ENCODE measurements at regions not wholly inside any gene's neighbourhood (a gene's known extent, or its start where the extent isn't known, plus 50 kb on each side); places are given as distances from the start of the nearest gene placed in this dataset.
"Not testable (repeated sequence)": the region's sequence is repeated elsewhere in the genome, so short reads cannot be mapped to it uniquely, and the experiment has no call there.

DNA sequence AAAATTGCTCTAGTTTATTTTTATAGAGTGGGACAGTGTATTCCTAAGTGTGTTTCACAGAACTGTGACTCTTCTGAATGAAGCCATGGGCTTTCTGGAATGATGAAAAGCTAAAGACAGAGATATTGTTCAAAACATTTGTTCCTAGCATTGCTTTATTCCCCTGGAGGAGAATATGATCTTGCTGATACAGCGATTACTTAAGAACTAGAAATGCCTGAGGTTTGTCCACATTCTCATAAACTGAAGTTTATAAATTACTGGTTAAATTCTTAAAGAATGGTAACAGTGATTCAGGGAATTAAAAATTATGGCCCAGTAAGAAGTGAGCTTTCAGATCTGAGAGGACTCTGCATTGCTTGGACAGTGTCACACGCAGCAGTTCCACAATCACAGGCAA is 690.3 kb downstream of the FAM181B start:
- no peak for DNase-seq

DNA sequence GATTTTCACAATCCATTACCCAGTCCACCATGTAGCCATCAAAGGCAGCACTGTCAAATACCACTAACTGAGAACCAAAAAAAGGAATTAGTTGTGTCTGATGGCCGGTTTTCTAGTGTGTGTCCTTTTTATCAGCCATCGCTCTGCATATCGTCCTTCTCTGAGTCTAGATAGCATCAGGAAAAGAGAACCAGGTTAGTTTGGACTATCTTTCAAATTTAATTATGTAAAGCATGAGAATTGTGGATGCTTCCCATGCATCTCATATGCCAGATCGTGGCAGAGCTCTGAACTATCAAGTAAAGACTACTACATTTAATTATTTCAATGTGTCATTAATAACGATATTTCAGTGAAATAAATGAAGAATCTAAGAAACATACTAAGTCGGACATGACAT is 691.9 kb downstream of the FAM181B start:
- DNase-seq = no peak

DNA sequence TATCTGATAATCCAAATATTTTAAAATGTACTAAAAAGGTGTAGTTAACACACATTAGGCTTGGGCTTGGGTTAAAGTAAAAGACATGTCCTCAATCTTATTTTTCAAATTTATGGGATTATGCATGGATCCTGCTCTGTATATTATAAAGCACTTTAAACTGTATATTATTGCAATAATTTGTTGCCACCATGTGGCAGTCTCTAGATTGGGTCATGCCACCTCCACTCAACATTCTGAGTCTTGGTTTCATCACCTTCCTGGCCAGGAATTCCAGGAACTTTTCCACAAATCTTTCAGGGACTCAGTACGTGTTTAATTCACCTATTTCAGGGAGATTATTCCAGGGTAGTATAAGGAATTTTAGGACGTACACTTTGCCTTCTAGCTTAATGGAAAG is 695.5 kb downstream of the FAM181B start:
- DNase-seq = no peak

DNA sequence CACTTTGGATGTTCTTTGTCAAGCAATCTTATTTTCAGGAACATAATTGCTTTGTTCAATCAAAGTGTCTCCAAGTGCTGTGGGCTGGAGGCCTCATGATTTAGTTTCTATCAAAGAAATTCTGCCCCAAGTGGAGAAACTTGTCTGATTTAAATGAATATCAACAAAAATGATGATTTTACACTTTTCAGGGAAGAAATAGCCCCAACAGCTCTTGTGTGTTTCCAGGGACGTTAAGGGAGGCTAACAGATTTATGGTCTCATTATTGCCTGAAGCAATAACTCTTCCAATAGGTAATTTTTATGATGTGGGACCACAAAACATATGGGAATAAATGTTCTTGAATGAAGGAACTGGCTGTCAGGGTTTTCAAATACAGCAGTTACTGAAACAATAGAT is 699.1 kb downstream of the FAM181B start:
- DNase-seq = no peak

DNA sequence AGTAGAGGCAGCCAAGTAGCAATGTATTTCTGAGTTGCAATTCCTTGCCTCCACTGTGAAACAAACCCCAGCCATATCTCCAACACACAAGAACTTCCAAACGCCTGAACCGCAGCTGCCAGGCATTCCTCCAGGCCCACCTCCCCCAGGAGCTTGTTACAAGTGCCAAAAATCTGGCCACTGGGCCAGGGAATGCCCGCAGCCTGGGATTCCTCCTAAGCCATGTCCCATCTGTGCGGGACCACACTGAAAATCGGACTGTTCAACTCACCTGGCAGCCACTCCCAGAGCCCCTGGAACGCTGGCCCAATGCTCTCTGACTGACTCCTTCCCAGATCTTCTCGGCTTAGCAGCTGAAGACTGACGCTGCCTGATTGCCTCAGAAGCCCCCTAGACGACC is 706.3 kb downstream of the FAM181B start:
- not testable (repeated sequence) for DNase-seq

DNA sequence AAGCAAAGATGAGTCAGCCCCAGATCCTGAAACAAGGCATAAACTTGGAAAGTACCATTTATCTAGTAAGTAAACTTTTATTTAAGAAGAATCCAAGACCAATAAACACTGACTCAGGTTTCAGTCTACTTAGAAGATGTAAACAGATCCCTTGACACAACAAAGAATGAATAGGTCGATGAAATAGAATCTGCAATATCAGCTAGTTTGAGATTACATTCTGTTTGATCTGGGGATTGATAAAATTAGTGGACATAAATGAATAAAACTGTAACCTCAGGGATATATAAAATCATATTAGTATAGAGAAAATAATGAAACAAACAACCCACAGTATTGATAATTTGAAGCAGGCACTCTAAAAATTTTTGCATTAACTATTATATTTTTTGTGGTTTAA is 708.9 kb downstream of the FAM181B start:
- no peak for DNase-seq

DNA sequence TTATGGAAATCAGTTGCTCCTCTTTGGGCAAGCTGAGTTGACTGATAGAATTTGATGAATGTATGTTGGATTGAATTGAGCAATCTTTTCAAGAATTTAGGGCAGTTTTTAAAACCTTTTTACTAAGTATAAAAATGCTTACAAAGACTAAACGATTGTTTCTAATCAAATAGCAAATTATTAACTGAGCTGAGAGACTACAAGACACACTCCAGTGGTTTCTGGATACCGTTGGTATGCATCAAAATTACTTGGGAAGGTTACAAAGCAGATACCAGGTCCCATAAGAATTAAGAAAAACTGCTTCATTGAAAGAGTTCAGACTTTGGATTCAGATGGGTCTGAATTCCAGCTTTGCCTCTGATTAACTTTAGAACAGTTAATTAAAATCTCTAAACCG is 721.4 kb downstream of the FAM181B start:
- DNase-seq = no peak

DNA sequence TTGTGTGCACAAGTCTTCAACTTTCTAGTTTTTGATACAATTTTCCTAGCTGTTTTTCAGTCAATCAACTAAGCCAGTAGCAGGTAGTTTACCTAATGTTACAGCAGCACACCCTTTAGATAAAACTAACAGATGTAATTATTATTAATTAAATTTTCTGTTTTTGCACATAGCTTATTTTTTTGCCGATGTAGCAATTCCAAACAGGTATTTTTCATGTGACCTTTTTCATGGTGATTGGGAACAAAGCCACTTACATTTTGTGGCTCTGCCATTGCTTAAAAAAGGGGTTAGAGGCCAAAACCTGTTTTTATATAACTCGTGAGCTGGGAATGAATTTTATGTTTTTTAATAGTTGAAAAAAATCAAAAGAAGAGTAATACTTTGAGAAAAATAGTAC is 724.5 kb downstream of the FAM181B start:
- DNase-seq = no peak

DNA sequence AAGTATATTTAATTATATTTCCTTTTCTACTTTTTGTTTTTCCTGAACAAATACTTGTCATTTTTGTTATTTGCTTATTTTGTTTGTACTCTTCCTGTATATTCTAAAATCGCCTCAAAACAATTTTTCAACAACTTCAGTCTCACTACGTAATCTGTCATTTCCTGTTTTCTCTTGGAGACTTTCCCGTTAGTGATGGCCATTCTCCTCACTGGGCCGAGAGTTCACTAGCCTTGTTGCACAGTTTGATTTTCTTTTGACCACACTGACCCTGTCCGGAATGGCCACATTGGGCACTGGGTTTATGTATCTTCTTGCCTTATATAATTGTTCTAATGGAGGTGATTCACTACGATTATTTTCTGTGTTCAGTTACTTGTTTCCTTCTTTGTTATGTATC is 726.1 kb downstream of the FAM181B start:
- DNase-seq = no peak

DNA sequence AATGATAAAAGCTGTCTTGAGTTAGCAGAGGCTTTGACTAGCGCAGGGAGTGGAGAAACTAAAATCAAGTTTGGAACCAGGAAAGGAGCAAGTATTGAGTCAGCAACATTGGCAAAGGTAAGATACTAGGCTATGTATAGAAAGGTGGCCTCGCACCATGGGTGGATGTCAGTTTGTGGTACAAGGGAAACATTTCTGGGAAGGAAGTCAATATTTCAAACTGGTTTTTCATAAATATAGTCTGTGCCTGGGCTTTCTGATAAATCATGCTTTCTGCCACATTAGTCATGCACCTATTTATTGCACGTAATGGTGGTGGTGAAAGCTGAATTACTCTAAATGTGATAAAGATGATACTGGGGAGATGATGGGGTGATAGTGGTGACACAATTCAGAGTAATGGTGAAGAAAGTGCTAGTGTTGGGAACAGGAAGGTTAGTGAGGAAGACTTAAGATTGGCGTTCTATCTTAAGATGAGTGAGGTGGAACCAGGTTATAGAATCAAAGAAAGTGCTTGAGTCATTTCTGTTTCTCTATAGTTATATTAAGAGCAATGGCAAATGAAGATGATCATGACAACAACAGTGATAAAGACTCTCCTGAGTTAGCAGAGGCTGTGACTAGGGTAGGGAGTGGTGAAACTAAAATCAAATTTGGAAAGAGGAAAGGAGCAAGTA is 729.0 kb downstream of the FAM181B start:
- no peak for DNase-seq

DNA sequence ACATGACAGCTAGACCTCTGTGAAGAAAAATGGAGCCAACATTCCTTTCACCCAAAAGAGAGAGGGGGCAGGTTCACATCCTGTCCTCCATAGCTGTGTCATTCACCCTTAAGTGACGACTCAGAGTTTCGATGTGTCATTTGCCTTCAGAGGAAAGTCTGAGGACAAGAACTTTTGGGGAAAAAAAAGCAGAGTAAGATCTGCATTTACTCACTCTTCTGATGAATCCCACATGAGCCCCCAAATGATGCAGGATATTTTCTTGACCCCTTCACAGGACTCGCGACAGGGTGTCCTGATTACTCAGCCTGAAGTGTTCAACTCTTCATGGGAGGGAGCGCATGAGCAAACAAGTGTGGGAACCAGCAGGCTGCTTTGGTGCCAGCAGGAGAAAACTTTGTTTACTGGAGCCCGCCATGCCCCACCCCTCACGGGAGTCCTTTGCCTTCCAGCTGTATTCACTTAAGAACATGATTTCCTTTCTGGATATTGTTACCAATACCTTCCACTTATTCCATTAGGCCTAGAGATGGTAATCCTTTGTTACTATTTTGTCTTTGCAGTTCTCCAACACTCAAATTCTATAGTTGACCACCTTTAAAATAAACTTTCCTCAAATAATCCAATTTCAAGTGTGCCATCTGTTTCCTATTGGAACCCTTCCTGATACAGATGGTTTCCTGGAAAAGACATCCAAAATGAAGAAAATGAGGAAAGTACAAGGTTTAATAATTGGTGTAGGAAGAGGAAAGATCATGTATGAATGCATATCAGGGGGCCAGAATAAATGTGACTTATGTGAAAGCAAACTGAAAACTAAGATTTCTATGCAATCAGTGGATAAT is 729.8 kb downstream of the FAM181B start:
- peak in 1 of 2 donors; percentile 13 for DNase-seq

DNA sequence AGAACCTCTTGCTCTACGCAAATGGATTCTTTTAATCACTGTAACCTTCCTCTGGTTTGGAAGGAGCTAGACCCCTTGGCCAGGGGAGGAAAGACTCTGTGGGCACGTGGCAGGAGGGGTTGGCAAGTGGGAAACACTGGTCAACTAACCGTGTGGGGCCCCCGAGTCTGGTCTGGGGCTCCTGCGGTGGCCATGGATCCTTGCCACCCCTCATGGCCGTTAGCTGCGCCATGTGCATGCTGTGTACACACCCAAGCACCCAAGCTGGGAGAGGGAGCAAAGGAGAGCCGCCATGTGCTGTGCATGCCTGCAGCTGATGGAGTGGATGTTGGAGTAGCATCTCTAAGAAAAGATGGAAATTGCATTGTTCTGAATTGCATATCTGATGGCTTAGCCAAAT is 730.6 kb downstream of the FAM181B start:
- DNase-seq = no peak

DNA sequence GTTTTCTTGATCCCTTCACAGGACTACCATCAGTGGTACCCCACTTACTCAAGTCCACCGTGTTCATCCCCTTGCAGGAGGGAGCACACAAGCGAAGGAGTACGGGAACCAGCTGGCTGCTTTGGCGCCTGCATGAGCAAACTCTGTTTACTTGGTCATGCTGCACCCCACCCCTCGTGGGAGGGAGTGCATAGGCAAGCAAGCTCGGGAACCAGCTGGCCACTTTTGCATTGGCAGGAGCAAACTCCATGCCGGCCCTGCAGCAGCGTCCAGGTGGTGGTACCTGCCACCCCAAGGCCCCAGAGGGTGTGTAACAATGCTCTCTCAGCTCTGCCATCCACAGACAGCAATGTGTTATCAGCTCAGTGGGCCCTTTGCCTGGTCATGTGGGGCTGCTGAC is 737.8 kb downstream of the FAM181B start:
- no peak for DNase-seq

DNA sequence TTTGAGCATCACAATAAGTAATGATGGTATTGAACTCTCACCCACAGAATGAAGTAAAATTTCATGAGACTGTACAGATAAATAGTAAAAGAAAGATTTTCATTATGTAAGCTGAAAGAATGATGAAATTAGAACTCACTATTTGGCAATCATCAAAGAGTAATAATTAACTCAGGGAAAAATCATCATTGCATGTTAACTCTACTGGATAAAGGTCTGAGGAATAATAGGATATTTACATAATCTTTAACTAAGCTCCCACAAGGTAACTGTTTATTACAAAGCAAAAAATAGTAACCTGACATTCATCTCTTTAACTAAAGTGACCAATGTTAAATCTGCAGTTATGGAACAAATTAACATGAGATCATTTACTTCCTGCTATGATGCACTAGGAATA is 739.9 kb downstream of the FAM181B start:
- DNase-seq = no peak

DNA sequence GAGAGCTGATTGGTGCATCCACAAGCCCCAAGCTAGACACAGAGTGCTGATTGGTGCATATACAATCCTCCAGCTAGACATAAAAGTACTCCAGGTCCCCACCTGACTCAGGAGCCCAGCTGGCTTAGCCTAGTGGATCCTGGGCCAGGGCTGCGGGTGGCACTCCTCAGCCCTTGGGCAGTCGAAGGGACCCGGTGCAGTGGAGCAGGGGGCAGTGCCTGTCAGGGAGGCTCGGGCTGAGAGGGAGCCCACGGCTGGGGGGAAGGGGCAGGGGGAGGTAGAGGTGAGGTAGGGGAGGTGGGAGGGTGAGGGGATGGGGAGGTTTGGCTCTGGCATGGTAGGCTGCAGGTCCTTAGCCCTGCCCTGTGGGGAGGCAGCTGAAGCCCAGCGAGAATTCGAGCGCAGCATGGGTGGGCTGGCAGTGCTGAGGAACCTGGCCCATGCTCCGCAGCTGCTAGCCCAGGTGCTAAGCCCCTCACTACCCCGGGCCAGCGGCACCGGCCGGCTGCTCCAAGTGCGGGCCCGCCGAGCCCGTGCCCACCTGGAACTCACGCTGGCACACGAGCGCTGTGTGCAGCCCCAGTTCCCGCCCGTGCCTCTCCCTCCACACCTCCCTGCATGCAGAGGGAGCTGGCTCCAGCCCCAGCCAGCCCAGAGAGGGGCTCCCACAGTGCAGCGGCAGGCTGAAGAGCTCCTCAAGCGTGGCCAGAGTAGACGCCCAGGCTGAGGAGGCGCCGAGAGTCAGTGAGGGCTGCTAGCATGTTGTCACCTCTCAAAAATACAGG is 742.8 kb downstream of the FAM181B start:
- no peak for DNase-seq

DNA sequence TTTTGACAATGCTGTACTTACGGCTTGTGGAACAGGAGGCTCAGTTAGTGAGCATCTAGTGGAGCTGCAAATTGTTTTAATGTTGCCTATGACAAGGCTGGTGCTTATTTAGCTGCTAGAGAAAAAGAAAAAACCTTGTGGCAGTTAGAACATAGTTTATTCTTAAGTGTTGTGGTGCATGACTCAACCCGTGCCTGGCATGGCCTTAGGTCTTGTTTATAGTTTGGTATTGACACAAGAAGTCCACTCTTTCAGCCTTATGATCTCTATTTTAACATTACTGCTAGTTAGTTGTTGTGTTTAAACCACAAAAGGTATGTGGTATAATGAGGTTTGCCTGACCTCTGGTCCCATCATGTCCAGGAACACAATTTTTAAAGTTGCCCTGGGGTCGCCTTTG is 744.6 kb downstream of the FAM181B start:
- DNase-seq = no peak

DNA sequence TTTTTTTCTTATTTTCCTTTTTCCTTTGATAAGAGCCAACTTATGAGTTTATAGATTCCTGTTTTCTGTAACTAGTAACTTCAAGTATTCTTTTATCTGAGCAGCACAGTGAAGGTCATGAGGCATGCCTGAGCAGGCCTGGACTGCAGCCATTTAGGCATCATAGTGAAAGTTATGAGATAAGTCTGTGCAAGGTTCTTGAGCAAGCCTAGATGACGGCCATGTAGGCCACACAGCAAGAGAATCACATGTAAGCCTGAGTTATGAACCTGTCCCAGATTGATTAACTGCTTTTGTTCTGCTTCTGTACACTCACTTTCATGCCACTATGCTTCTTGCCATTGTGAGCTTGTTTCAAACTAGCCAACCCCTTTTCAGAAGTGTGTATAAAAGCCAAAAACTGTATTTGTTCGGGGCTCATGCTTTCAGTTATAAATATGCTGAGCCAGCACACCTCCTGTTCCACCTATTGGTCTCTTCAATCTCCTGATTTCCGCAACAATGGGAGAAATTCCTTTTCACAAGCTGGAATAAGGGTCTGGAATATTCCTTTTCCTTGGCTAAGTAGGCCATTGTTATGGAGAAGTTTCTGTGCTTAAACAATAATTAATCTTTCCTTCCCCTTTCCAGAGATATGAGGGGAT is 745.7 kb downstream of the FAM181B start:
- DNase-seq = no peak

DNA sequence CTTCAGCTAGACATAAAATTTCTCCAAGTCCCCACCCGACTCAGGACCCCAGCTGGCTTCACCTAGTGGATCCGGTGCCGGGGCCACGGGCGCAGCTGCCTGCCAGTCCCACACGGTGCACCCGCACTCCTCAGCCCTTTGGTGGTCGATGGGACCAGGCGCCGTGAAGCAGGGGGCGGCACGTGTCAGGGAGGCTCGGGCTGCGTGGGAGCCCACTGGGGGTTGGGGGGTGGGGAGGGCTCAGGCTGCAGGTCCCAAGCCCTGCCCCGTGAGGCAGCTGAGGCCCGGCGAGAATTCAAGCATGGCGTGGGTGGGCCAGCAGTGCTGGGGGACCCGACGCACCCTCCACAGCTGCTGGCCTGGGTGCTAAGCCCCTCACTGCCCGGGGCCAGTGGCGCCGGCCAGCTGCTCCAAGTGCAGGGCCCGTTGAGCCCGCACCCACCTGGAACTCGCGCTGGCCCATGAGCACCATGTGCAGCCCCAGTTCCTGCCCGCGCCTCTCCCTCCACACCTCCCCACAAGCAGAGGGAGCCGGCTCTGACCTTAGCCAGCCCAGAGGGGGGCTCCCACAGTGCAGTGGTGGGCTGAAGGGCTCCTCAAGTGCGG is 747.0 kb downstream of the FAM181B start:
- DNase-seq = no peak

DNA sequence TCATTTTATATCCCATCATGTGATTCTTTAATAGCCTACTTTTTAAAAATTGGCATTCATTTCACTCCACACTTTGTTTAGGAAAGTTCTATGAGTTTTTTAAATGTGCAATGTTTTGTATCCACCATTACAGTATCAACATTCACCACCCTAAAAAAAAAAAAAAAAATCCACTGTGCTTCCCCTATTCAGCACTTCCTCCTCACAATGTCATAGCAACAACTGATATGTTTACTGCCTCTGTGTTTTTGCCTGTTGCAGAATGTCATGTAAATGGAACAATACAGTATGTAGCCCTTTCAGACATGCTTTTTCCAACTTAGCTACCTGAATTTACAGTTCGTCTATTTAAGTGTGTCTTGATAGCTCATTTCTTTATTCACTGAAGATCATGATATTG is 754.2 kb downstream of the FAM181B start:
- DNase-seq = no peak

DNA sequence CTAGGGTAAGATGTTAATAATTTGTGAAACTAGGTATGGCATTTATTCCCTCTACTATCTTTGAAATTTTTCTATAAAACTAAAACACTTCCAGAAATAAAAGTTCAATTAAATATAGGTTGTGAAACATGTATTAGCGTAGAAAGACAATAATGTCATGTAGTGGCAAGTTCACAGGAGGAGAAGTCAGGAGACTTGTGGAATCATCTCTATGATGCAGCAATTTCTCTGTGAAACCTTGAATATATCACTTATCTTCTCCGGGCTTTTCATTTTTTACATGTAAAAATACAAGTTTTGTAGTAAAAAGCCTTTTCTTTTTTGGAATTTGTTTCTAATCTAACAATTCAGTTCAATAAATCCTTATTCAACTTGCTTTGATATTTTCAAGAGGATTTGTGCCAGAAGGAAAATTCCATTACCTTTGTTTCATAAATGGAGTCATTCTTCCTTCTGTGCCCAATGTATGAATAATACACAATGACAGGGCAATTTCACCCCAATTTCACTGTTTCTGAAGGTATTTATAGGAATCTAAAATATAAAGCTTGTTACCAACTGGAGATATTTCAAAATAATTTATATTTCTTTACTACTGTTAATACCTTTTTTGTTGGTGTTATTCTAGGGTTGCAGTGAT is 758.3 kb downstream of the FAM181B start:
- DNase-seq = no peak

DNA sequence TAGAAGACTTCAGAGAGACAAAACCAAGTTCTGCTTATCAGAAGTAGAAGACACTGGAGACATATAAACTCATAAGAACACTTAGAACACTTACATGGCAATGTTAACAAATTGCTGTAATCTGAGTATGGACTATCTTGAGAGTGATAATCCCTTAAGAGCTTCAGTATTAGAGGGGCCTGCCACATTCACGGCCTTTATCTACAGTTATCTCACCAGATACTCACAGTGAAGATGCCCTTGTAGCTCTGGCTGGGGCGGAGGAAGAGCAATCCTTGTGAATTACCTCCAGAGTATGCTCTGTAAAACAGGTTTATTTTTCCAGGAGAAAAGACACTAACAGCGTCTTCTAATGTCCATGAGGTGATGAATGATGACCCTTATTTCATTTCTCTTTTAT is 762.8 kb downstream of the FAM181B start:
- DNase-seq = no peak

DNA sequence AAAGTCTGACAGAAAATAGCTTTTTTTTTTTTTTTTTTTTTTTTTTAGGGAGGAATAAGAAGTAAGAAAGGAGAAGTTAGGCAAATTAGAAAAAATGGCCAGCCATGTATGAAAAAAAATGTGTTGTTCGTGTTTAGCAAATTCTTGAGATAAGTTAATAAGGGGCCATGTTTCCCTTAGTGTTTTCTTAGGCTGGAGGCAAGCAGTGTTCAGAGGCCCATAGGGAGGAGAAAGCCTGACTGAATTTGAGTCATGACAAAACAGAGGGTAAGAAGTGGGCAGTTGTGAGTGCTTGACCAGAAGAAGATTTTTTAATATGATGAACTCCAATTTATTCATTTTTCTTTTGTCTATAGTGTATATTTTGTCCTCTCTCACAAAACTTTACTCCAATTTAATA is 766.4 kb downstream of the FAM181B start:
- no peak for DNase-seq
